GM12878 (cell line): ENCODE measurements at regions not wholly inside any gene's neighbourhood (a gene's known extent, or its start where the extent isn't known, plus 50 kb on each side); places are given as distances from the start of the nearest gene placed in this dataset.

Experiments
- ATAC-seq: fragments of 200-7000 bp; cut with Tn5 transposase; 3 replicates; pipeline ENCODE4 v1.9.1; 2020; ENCODE audit warnings: mild to moderate bottlenecking, moderate library complexity
- BruUV-seq: library from RNA; stranded (reverse); fragments of 400-500 nt; replicated peaks from 2 replicates; lab custom pipeline; 2021; lab: Mats Ljungman, UMichigan
- CTCF ChIA-PET: fragments of 300-600 bp; sonication (Branson Sonifier 250); formaldehyde crosslinking; extraction: SDS; loops from one replicate; lab custom pipeline; 2021; ENCODE audit warnings: inconsistent platforms; lab: Yijun Ruan, JAX
- POLR2A ChIA-PET: fragments of 350-600 bp; formaldehyde crosslinking; extraction: SDS; loops from one replicate; lab custom pipeline; 2021; ENCODE audit warnings: inconsistent platforms; lab: Charles Lee
- RAD21 ChIA-PET: fragments of 300-600 bp; sonication (Branson Sonifier 250); formaldehyde crosslinking; loops from one replicate; lab custom pipeline; 2023; ENCODE audit warnings: antibody characterized with exemption; ENCODE audit not compliant: unreplicated experiment; lab: Charles Lee
- SMC1A ChIA-PET: fragments of 300-600 bp; sonication (Branson Sonifier 250); formaldehyde crosslinking; loops from one replicate; lab custom pipeline; 2023; ENCODE audit not compliant: unreplicated experiment, uncharacterized antibody; lab: Charles Lee
- DNase-seq: peaks from one replicate; pipeline ENCODE4 v3.0.0-alpha.2; 2011; ENCODE audit warnings: low read depth, low spot score
- FAIRE-seq: peaks from 3 replicates; lab custom pipeline; 2011; peaks lifted over from hg19 to GRCh38; lab: Jason Lieb, UNC
- H2AFZ ChIP-seq: 2 replicates; pipeline ENCODE4 v1.6.0; 2011; ENCODE audit warnings: low read depth, low read length, control low read depth; ENCODE audit not compliant: control insufficient read depth
- H3K27ac ChIP-seq: 2 replicates; pipeline ENCODE4 v1.5.1; 2011; ENCODE audit warnings: control low read depth; ENCODE audit not compliant: control insufficient read depth, insufficient read depth
- H3K27me3 ChIP-seq, 2 experiments: replicated peaks in 1 of 2; 2 replicates each; pipeline versions ENCODE4 v1.6.0 to v1.6.1; 2011; ENCODE audit warnings: low read length in 1 of 2; ENCODE audit not compliant: control insufficient read depth in 2 of 2, insufficient read depth in 2 of 2
- H3K36me3 ChIP-seq, 2 experiments: 2 replicates each; pipeline ENCODE4 v1.5.1; 2011; ENCODE audit warnings: low read length in 1 of 2; ENCODE audit not compliant: control insufficient read depth in 2 of 2, insufficient read depth in 2 of 2
- H3K4me1 ChIP-seq: 2 replicates; pipeline ENCODE4 v1.6.1; 2011; ENCODE audit warnings: mild to moderate bottlenecking, low read length, moderate library complexity, mixed read lengths; ENCODE audit not compliant: control insufficient read depth, insufficient read depth
- H3K4me2 ChIP-seq: 2 replicates; pipeline ENCODE4 v1.6.0; 2011; ENCODE audit warnings: control low read depth; ENCODE audit not compliant: control insufficient read depth, insufficient read depth
- H3K4me3 ChIP-seq: fragments of 200-600 bp; sonication (generic); 2 replicates; pipeline ENCODE4 v1.5.1; 2016
- H3K79me2 ChIP-seq: 2 replicates; pipeline ENCODE4 v1.6.0; 2011; ENCODE audit warnings: low read length; ENCODE audit not compliant: control insufficient read depth, insufficient read depth
- H3K9ac ChIP-seq: 2 replicates; pipeline ENCODE4 v1.8.0; 2011; ENCODE audit warnings: low read length, control low read depth, mixed read lengths; ENCODE audit not compliant: control insufficient read depth, insufficient read depth
- H3K9me3 ChIP-seq: replicated peaks from 3 replicates; pipeline ENCODE4 v1.5.1; 2011; ENCODE audit warnings: mild to moderate bottlenecking, low read length; ENCODE audit not compliant: control insufficient read depth, insufficient read depth
- H4K20me1 ChIP-seq: 2 replicates; pipeline ENCODE4 v1.6.0; 2011; ENCODE audit not compliant: control insufficient read depth, insufficient read depth
- GATAD2B ChIP-seq: fragments of 450-650 bp; conservative IDR thresholded peaks from 2 replicates; pipeline ENCODE4 v1.6.1; 2017; ENCODE audit warnings: low read depth, mild to moderate bottlenecking, moderate library complexity
- RUNX3 ChIP-seq: IDR thresholded peaks from 2 replicates; pipeline ENCODE4 v1.6.1; 2012; ENCODE audit warnings: low read length, inconsistent platforms
- SREBF1 ChIP-seq: IDR thresholded peaks from 2 replicates; pipeline ENCODE4 v1.6.1; 2012; ENCODE audit warnings: mild to moderate bottlenecking, low read length
- WGBS: methylation state at CpG from one replicate; pipeline ENCODE4 v1.1.6; 2016; ENCODE audit warnings: low lambda C conversion rate; ENCODE audit not compliant: insufficient replicate concordance, insufficient coverage; ENCODE audit errors: missing lambda C conversion rate; 5-methylcytosine and 5-hydroxymethylcytosine counted together
- in situ Hi-C: fragments of 300-500 bp; cut with MboI; formaldehyde crosslinking; loops from 9 replicates; pipeline ENCODE4 v1.14.3; 2018; ENCODE audit warnings: mixed read lengths
- intact Hi-C: fragments of 100-400 bp; cut with micrococcal nuclease; formaldehyde crosslinking; loops from one replicate; pipeline ENCODE4 v1.14.2; 2022; ENCODE audit not compliant: unreplicated experiment
- TF ChIP-seq, protein P1 (sequence below): IDR thresholded peaks from 2 replicates; pipeline ENCODE4 v1.6.1; 2012; ENCODE audit warnings: mild to moderate bottlenecking, low read depth, low read length

DNA sequence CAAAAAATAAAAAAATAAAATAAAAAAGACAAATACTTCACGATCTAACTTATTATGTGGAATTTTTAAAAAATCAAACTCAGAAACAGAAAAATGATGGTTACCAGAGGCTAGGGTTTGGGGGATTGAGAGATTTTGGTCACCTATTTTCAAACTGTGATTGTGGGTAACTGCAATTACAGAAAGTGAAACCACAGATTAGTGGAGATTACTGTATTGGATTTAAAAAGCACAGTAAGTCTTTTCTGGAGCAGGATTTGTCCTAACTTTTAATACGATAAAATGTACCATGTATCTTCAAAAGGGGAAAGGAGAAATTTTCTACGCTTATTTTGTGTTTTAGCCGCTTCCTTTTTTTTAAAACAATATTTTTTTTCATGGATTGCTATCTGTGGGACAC is 1204.9 kb upstream of the LRRTM3 start:
- Histone ChIP-seq H3K9me3 (no peaks in the 10 kb centered on the region; the same call in 2 of the 3 replicates), H2AFZ (no peak overlapping the region), H3K36me3 (no peaks in the 10 kb centered on the region), H3K4me2 (no peak overlapping the region), H3K27me3 (no peaks in the 10 kb centered on the region), H3K4me1 (no peaks in the 10 kb centered on the region), H4K20me1 (no peaks in the 10 kb centered on the region), H3K4me3 (no peak overlapping the region), H3K79me2 (no peaks in the 10 kb centered on the region), H3K27ac (no peak overlapping the region), H3K9ac (no peak overlapping the region)
- ChIA-PET SMC1A (no interaction called here), CTCF (no interaction called here), POLR2A (no interaction called here), RAD21 (no interaction called here)
- no TSS peak for BruUV-seq
- DNase-seq (no peak), ATAC-seq (peak; percentile 63), FAIRE-seq (no peak)
- TF ChIP-seq, protein P1, sequence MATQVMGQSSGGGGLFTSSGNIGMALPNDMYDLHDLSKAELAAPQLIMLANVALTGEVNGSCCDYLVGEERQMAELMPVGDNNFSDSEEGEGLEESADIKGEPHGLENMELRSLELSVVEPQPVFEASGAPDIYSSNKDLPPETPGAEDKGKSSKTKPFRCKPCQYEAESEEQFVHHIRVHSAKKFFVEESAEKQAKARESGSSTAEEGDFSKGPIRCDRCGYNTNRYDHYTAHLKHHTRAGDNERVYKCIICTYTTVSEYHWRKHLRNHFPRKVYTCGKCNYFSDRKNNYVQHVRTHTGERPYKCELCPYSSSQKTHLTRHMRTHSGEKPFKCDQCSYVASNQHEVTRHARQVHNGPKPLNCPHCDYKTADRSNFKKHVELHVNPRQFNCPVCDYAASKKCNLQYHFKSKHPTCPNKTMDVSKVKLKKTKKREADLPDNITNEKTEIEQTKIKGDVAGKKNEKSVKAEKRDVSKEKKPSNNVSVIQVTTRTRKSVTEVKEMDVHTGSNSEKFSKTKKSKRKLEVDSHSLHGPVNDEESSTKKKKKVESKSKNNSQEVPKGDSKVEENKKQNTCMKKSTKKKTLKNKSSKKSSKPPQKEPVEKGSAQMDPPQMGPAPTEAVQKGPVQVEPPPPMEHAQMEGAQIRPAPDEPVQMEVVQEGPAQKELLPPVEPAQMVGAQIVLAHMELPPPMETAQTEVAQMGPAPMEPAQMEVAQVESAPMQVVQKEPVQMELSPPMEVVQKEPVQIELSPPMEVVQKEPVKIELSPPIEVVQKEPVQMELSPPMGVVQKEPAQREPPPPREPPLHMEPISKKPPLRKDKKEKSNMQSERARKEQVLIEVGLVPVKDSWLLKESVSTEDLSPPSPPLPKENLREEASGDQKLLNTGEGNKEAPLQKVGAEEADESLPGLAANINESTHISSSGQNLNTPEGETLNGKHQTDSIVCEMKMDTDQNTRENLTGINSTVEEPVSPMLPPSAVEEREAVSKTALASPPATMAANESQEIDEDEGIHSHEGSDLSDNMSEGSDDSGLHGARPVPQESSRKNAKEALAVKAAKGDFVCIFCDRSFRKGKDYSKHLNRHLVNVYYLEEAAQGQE: no peak
- TF ChIP-seq GATAD2B: no peak
- TF ChIP-seq SREBF1: no peak
- peak; percentile 49; the same call in 1 of the 2 replicates for TF ChIP-seq RUNX3
- intact Hi-C loops: loop anchor here (5.0 kb wide), 1 partner anchor 171 kb away; no protein-coding TSS in a partner anchor
- in situ Hi-C loops: no loop called here
- whole genome bisulfite sequencing: 36% methylated on average over 4 of the region's 4 CpGs
